Liver (tissue), 8 donors: ENCODE measurements at regions not wholly inside any gene's neighbourhood (a gene's known extent, or its start where the extent isn't known, plus 50 kb on each side); places are given as distances from the start of the nearest gene placed in this dataset.

ENCODE experiments used
- DNase-seq: peaks from one replicate; pipeline ENCODE4 v3.0.0-alpha.2; 2017; ENCODE audit warnings: low spot score
- H3K27ac ChIP-seq, 2 donors: one replicate each; pipeline ENCODE4 v1.7.0; 2013; ENCODE audit warnings: inconsistent platforms in 2 of 2, low read length in 2 of 2, control low read depth in 1 of 2, low read depth in 1 of 2, mild to moderate bottlenecking in 1 of 2
- H3K27me3 ChIP-seq, 4 donors: one replicate each; pipeline versions ENCODE4 v1.6.1 to v1.7.0; 2013; ENCODE audit warnings: low read length in 3 of 4, inconsistent platforms in 1 of 4, mild to moderate bottlenecking in 1 of 4, moderate library complexity in 1 of 4; ENCODE audit not compliant: control insufficient read depth in 4 of 4, insufficient read depth in 4 of 4
- H3K36me3 ChIP-seq, 4 donors: one replicate each; pipeline versions ENCODE4 v1.6.1 to v1.7.0; 2013; ENCODE audit warnings: low read length in 3 of 4, mild to moderate bottlenecking in 3 of 4, low read depth in 1 of 4, moderate library complexity in 1 of 4; ENCODE audit not compliant: control insufficient read depth in 4 of 4, insufficient read depth in 3 of 4
- H3K4me1 ChIP-seq, 4 donors: one replicate each; pipeline versions ENCODE4 v1.6.1 to v1.7.0; 2013; ENCODE audit warnings: low read length in 3 of 4, mild to moderate bottlenecking in 3 of 4, moderate library complexity in 1 of 4; ENCODE audit not compliant: control insufficient read depth in 4 of 4, insufficient read depth in 4 of 4
- H3K4me3 ChIP-seq, 3 donors: one replicate each; pipeline versions ENCODE4 v1.6.1 to v1.7.0; 2013; ENCODE audit warnings: low read length in 3 of 3, control low read depth in 1 of 3, low read depth in 1 of 3, mild to moderate bottlenecking in 1 of 3
- H3K9ac ChIP-seq, 2 donors: one replicate each; pipeline ENCODE4 v1.7.0; 2013; ENCODE audit warnings: low read length in 2 of 2, mild to moderate bottlenecking in 2 of 2, moderate library complexity in 2 of 2, control low read depth in 1 of 2, low read depth in 1 of 2
- H3K9me3 ChIP-seq, 4 donors: one replicate each; pipeline versions ENCODE4 v1.6.1 to v1.7.0; 2013; ENCODE audit warnings: low read length in 3 of 4; ENCODE audit not compliant: control insufficient read depth in 4 of 4
- ATF3 ChIP-seq: IDR thresholded peaks from 2 replicates; pipeline ENCODE4 v1.6.1; 2016; ENCODE audit warnings: antibody characterized with exemption
- CTCF ChIP-seq: fragments of 150-350 bp; IDR thresholded peaks from 2 replicates; pipeline ENCODE4 v1.5.1; 2017; ENCODE audit warnings: improper control_type of control experiment, low read depth, low read length; ENCODE audit not compliant: missing input control
- EGR1 ChIP-seq, 2 donors: IDR thresholded peaks; 2 replicates each; pipeline ENCODE4 v1.6.1; 2016 to 2018; ENCODE audit warnings: antibody characterized with exemption in 2 of 2, low read depth in 2 of 2
- FOXA1 ChIP-seq: IDR thresholded peaks from 2 replicates; pipeline ENCODE4 v1.6.1; 2016; ENCODE audit warnings: antibody characterized with exemption
- FOXA2 ChIP-seq: IDR thresholded peaks from 2 replicates; pipeline ENCODE4 v1.6.1; 2016; ENCODE audit warnings: antibody characterized with exemption
- GABPA ChIP-seq, 2 donors: IDR thresholded peaks in 1 of 2; conservative IDR thresholded peaks in 1 of 2; 2 replicates each; pipeline ENCODE4 v1.6.1; 2016; ENCODE audit warnings: antibody characterized with exemption in 2 of 2, mild to moderate bottlenecking in 1 of 2, moderate library complexity in 1 of 2
- HNF4A ChIP-seq, 2 donors: conservative IDR thresholded peaks; 2 replicates each; pipeline ENCODE4 v1.6.1; 2016; ENCODE audit warnings: antibody characterized with exemption in 2 of 2, mild to moderate bottlenecking in 2 of 2
- HNF4G ChIP-seq: IDR thresholded peaks from 2 replicates; pipeline ENCODE4 v1.6.1; 2016; ENCODE audit warnings: antibody characterized with exemption
- JUND ChIP-seq, 2 donors: IDR thresholded peaks; 2 replicates each; pipeline ENCODE4 v1.6.1; 2016; ENCODE audit warnings: antibody characterized with exemption in 2 of 2
- MAX ChIP-seq: IDR thresholded peaks from 2 replicates; pipeline ENCODE4 v1.6.1; 2016; ENCODE audit warnings: antibody characterized with exemption
- NR2F2 ChIP-seq: IDR thresholded peaks from 2 replicates; pipeline ENCODE4 v1.6.1; 2016; ENCODE audit warnings: antibody characterized with exemption
- RAD21 ChIP-seq, 2 donors: IDR thresholded peaks; 2 replicates each; pipeline ENCODE4 v1.6.1; 2016; ENCODE audit warnings: antibody characterized with exemption in 2 of 2, mild to moderate bottlenecking in 2 of 2
- RXRA ChIP-seq, 2 donors: IDR thresholded peaks; 2 replicates each; pipeline ENCODE4 v1.6.1; 2017 to 2018; ENCODE audit warnings: antibody characterized with exemption in 2 of 2, mild to moderate bottlenecking in 1 of 2
- SP1 ChIP-seq: IDR thresholded peaks from 2 replicates; pipeline ENCODE4 v1.6.1; 2018; ENCODE audit warnings: antibody characterized with exemption, mild to moderate bottlenecking
- TAF1 ChIP-seq: conservative IDR thresholded peaks from 2 replicates; pipeline ENCODE4 v1.6.1; 2016; ENCODE audit warnings: antibody characterized with exemption, mild to moderate bottlenecking
- YY1 ChIP-seq: IDR thresholded peaks from 2 replicates; pipeline ENCODE4 v1.6.1; 2016; ENCODE audit warnings: antibody characterized with exemption, mild to moderate bottlenecking
- WGBS: extraction: QIAGEN DNeasy Blood & Tissue Kit; methylation state at CpG from one replicate; pipeline ENCODE4 v1.1.7; 2013; 5-methylcytosine and 5-hydroxymethylcytosine counted together
- TF ChIP-seq, protein P1 (sequence below): IDR thresholded peaks from 2 replicates; pipeline ENCODE4 v1.6.1; 2016; ENCODE audit warnings: antibody characterized with exemption, mild to moderate bottlenecking
- TF ChIP-seq, protein P2 (sequence below): IDR thresholded peaks from 2 replicates; pipeline ENCODE4 v1.6.1; 2016; ENCODE audit warnings: antibody characterized with exemption
- donor health status: healthy.
- donor health status: healthy.
- donor health status: healthy.
- donor health status: healthy.
- donor health status: healthy.

DNA sequence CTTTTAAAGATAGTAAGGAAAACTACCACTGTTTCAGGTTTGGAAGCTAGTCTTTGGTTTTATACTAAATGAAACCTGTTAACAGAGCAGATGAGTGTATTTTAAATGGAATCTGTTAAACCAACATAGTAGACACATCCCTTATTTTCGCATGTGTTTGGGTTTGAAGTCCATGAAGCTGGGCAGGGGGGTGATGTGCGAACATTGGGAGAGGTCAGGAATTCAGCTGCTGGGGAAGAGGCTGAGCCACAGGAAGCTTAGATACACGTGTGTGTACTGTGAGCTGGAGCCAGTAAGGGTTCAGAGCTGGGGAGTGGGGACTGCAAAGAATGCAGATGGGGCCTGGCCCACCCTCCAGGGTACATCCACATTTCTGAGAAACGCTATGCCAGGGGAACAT, 176.9 kb downstream of the VAPA start:
- Histone ChIP-seq H3K4me3 (no peak overlapping the region), H3K27me3 (no peaks in the 10 kb centered on the region), H3K27ac (no peak overlapping the region), H3K9ac (no peak overlapping the region), H3K36me3 (no peaks in the 10 kb centered on the region), H3K4me1 (no peaks in the 10 kb centered on the region), H3K9me3 (no peaks in the 10 kb centered on the region)
- WGBS, result 52% methylated on average over 4 of the region's 4 CpGs
- DNase-seq, result no peak
- no peak for TF ChIP-seq MAX
- TF ChIP-seq RAD21 (IDR thresholded peaks at IDR 0.05), result no peak
- TF ChIP-seq JUND (IDR thresholded peaks at IDR 0.05), result no peak
- no peak for TF ChIP-seq FOXA2
- no peak for TF ChIP-seq ATF3
- no peak for TF ChIP-seq HNF4G
- TF ChIP-seq, protein P1, sequence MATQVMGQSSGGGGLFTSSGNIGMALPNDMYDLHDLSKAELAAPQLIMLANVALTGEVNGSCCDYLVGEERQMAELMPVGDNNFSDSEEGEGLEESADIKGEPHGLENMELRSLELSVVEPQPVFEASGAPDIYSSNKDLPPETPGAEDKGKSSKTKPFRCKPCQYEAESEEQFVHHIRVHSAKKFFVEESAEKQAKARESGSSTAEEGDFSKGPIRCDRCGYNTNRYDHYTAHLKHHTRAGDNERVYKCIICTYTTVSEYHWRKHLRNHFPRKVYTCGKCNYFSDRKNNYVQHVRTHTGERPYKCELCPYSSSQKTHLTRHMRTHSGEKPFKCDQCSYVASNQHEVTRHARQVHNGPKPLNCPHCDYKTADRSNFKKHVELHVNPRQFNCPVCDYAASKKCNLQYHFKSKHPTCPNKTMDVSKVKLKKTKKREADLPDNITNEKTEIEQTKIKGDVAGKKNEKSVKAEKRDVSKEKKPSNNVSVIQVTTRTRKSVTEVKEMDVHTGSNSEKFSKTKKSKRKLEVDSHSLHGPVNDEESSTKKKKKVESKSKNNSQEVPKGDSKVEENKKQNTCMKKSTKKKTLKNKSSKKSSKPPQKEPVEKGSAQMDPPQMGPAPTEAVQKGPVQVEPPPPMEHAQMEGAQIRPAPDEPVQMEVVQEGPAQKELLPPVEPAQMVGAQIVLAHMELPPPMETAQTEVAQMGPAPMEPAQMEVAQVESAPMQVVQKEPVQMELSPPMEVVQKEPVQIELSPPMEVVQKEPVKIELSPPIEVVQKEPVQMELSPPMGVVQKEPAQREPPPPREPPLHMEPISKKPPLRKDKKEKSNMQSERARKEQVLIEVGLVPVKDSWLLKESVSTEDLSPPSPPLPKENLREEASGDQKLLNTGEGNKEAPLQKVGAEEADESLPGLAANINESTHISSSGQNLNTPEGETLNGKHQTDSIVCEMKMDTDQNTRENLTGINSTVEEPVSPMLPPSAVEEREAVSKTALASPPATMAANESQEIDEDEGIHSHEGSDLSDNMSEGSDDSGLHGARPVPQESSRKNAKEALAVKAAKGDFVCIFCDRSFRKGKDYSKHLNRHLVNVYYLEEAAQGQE, result no peak
- no peak for TF ChIP-seq RXRA (IDR thresholded peaks at IDR 0.05)
- TF ChIP-seq CTCF, result no peak
- TF ChIP-seq FOXA1, result no peak
- no peak for TF ChIP-seq NR2F2
- TF ChIP-seq EGR1 (IDR thresholded peaks at IDR 0.05; ENCODE audit: low read depth in 2 of 2), result no peak
- no peak for TF ChIP-seq GABPA (IDR thresholded peaks at IDR 0.05 in 1 of 2, conservative IDR thresholded peaks at IDR 0.05 in 1 of 2)
- TF ChIP-seq, protein P2, sequence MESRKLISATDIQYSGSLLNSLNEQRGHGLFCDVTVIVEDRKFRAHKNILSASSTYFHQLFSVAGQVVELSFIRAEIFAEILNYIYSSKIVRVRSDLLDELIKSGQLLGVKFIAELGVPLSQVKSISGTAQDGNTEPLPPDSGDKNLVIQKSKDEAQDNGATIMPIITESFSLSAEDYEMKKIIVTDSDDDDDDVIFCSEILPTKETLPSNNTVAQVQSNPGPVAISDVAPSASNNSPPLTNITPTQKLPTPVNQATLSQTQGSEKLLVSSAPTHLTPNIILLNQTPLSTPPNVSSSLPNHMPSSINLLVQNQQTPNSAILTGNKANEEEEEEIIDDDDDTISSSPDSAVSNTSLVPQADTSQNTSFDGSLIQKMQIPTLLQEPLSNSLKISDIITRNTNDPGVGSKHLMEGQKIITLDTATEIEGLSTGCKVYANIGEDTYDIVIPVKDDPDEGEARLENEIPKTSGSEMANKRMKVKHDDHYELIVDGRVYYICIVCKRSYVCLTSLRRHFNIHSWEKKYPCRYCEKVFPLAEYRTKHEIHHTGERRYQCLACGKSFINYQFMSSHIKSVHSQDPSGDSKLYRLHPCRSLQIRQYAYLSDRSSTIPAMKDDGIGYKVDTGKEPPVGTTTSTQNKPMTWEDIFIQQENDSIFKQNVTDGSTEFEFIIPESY, result no peak
- no peak for TF ChIP-seq HNF4A (conservative IDR thresholded peaks at IDR 0.05)
- TF ChIP-seq YY1, result no peak
- TF ChIP-seq TAF1, result no peak
- TF ChIP-seq SP1, result no peak

DNA sequence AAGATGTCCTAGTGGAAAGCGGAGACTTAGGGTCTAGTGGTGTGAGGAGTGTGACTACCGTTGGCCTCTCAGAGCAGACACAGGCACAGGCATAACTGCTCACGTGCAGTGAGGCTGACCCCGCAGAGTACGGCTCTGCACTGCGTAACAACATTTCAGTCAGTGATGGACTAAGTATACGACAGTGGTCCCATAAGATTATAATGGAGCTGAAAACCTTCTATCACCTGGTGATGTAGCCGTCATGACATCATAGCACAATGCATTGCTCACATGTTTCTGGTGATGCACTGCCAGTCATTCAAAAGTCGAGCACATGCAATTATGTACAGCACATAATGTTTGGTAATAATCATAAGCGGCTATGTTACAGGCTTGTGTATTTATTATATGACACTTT, 179.6 kb downstream of the VAPA start:
- no peaks in the 10 kb centered on the region for H3K4me1 ChIP-seq
- no peak for TF ChIP-seq HNF4G
- TF ChIP-seq FOXA1, result no peak
- TF ChIP-seq TAF1, result no peak
- TF ChIP-seq, protein P2, result no peak
- TF ChIP-seq FOXA2, result no peak
- TF ChIP-seq, protein P1, result no peak
- no peak for TF ChIP-seq NR2F2

More for the DNA sequence above, 179.6 kb downstream of the VAPA start:
- no peak for DNase-seq
- Histone ChIP-seq H3K9ac (no peak overlapping the region), H3K4me3 (no peak overlapping the region), H3K9me3 (no peaks in the 10 kb centered on the region), H3K27ac (no peak overlapping the region), H3K27me3 (no peaks in the 10 kb centered on the region), H3K36me3 (no peaks in the 10 kb centered on the region)
- 94% methylated on average over 10 of the region's 10 CpGs for WGBS
